Right lobe of liver (tissue), 4 donors: ENCODE measurements at regions not wholly inside any gene's neighbourhood (a gene's known extent, or its start where the extent isn't known, plus 50 kb on each side); places are given as distances from the start of the nearest gene placed in this dataset.

ENCODE experiments used
- CTCF ChIP-seq, 4 donors: fragments of 200-600 bp in 3 of 4; fragments of 450-650 bp in 1 of 4; IDR thresholded peaks; one replicate each; pipeline versions ENCODE4 v1.5.1 to v1.8.0; 2016 to 2022; ENCODE audit warnings: antibody characterized with exemption in 4 of 4, mild to moderate bottlenecking in 2 of 4
- POLR2A ChIP-seq: fragments of 450-650 bp; IDR thresholded peaks from one replicate; pipeline ENCODE4 v1.6.1; 2017; ENCODE audit warnings: antibody characterized with exemption, mild to moderate bottlenecking
- donor health status: DM: no; HTN: no; CAD: no.
- donor health status: DM: no; HTN: no; CAD: no.
- donor health status: DM: no; HTN: yes; CAD: no.

- no peak for TF ChIP-seq CTCF (IDR thresholded peaks at IDR 0.05)
- TF ChIP-seq POLR2A = no peak
Measured at GRCh38 chr7:12905671-12906070, 218.2 kb downstream of the ARL4A start.
